GM19372 (cell line): ENCODE measurements at regions not wholly inside any gene's neighbourhood (a gene's known extent, or its start where the extent isn't known, plus 50 kb on each side); places are given as distances from the start of the nearest gene placed in this dataset.
"Not testable (repeated sequence)": the region's sequence is repeated elsewhere in the genome, so short reads cannot be mapped to it uniquely, and the experiment has no call there.

Experiments
- ATAC-seq: cut with Tn5 transposase; IDR thresholded peaks from one replicate; pipeline ENCODE4 v1.9.1; 2021; ENCODE audit warnings: mild to moderate bottlenecking, low read depth, moderate library complexity; ENCODE audit not compliant: unreplicated experiment

DNA sequence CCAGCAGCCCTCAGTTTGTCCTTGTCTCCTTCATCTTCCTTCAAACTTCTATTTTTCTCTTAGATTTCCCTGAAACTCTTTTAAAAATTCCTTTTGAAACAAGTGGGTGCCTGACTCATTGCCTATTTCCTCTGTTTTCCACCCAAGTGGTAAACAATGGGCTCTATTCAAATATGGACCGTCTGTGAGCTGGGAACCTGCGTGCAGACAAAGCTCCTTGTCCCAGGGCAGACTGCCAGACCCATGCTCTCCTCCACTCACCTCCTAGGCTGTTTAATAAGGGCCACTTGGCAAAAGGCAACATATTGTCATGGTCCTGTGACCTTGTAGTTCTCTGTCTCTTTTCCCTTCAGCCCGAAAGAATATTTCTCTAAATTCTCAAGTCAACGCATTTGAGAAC is 332.7 kb upstream of the THBS1 start:
- ATAC-seq = no peak

DNA sequence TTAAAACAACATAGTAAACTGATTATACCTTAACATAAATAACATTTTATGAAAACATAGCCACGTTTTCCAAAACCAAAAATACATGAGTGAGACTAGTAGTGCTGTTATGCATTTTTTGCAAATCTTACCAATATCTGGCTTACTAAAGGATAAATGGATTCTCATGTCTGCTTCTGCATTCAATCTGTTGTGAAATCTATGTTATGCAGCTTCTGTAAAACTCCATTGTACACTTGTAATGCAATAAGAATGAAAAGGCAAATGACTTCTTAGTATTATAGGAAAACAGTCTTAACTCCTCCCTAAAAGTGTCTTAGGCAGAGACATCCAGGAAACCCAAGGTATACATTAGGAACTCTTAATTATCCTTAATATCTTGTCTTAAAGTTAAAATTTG is 330.9 kb upstream of the THBS1 start:
- no peak for ATAC-seq

DNA sequence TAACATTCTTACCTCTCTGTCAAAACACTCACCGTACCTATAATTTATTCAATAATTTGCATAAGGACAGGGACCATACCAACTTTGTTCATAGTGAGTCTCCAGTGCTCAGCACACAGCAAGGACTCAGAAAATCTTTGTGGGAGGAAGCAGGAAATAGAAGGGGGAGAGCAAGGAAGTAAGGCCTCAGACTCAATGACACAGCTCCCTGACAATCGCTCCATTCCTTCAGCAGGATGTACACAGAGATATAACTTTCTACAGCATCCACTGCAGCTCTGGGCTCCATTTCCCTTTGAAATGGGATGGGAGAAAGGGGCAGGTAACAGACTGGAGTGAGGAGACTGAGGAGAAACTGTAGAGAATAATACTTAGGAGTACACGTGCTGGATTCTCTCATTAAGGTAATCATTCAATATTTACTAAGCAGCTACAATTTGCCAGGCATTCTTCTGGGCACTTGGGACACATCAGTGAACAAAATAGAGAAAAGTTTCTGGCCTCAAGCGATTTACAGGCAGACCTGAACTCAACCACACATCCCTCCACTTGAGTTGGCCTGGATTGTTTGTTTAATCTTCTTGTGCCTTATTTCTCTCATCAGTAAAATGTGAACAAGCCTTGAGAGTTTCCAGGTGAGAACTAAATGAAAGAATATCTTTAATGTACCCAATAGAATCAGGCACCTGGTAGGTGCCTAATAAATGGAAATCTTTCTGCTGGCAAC is 330.3 kb upstream of the THBS1 start:
- ATAC-seq = no peak

DNA sequence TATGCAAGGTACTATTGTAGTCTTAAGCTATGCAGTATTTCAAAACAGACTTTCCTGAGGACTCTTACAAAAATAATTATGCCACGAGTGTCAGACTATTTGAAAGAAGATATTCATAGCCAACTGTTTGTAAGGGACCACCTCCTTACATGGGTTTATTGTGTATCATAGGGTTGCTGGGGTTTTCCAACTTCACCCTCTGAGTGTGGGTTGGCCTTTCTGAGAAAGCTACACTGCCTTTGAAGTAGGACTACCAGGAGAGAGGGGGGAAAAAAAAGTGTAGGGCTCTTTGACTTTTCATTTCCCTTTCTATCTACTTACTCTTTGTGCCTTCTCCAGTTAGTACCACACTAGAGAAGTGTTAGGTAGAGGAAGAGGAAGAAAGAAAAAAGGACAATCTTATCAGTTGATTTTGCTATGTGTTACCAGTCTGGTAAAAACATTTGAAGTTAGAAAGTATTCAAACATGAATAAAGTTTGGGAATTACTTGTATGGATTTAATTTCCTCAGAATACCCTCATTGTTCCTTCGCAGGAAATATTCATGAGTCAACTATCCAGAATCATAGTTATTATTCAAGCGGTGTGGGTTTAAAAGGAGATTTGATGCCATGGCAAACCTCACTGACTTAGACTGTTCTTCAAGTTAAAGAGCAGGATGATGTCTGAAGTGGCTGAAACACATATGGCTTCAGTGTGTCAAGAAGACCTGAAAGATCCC is 329.3 kb upstream of the THBS1 start:
- ATAC-seq = no peak

DNA sequence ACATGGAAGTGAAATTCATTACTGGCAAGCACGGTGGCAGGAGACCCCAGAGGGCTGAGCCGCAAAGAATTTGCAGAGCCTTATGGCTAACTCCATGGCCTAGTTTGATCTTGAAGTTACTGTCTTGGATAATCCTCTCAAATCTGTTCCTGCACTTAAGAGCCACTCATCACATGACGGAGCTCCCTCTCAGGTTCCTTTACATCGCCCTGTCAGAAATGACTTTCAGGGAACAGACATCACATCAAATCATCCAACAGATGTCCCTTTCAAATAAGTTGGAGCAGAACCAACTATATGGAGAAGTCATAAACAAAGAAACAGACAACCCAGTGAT is 328.8 kb upstream of the THBS1 start:
- ATAC-seq = no peak

DNA sequence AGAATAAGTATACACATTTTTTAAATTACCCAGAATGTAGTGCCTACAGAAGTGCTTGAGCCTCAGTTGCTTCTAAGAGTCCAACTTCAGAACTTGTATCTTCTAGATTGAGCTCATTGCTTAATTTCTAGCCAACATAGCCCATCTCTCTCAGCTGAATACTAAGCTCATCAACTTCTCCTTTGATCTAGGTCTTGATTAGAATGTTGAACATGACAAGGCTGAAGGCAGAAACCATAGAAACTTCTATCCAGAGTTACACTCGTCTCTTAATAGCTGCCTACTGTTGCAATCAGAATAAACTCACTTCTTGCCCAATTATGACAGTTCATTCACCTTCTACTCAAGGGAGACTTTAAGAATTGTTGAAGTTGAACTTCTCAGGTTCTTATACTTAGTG is 327.3 kb upstream of the THBS1 start:
- ATAC-seq = no peak

DNA sequence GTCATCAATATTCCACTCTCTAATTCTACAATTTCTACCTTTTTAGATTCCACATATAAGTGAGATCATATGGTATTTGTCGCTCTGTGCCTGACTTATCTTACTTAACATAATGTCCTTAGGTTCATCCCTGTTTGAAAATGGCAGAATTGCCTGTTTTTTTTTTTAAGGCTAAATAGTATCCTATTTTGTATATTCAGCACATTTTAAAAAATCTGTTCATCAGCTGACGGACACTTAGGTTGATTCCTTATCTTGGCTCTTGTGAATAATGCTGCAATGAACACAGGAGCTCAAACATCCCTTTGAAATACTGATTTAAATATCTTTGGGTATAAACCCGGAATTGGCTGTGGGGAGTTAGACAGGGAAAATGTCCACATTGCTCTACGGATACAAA is 326.7 kb upstream of the THBS1 start:
- no peak for ATAC-seq

DNA sequence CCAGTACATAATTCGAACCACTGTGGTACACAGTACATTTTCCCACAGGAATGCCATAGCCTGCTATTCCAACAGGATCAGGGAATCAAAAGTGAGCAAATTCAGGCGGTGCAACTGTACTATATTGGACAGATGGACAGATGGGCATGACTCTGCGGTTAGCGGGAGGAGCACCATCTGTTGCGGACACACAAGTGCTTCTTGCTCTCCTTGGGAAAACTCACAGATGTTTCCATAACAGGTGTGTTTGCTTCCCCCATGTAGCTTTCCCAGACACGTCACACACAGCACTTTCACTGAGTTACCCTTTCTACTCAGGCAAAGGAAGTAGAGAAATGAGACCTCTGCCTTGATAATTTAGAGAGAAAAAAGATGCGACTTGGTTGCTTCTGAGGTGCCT is 325.1 kb upstream of the THBS1 start:
- no peak for ATAC-seq

DNA sequence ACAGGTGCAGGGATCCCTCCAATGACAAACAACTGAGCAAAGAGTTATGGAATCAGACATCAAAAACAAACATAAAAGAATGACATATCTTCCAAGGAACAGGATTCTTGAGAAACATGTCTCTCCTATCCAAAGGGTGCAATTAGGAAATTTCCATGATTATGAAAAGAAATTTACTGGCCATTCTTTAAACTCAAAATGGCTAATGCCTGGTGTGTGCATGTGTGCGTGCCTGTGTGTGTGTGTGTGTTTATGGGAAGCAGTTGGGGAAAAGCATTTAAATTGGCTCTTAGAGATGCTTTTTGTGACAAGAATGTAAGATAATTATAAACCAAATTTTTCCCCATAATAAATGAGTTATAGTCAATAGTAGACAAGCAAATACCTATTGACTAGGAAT is 320.5 kb upstream of the THBS1 start:
- ATAC-seq = no peak

DNA sequence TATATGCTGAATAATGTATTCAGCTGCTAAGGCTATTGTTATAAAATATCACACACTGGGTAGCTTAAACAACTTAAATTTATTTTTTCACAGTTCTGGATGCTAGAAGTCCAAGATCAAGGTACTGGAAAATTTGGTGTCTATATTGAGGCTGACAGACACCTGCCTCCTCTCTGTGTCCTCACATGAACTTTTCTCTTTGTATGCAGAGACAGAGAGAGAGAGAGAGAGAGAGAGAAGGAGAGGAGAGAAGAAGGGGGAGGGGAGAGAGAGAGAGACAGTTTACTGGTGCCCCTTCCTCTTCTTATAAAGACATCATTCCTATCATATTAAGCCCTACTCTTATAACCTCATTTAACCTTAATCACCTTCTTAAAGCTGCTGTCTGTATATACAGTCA is 320.1 kb upstream of the THBS1 start:
- ATAC-seq = no peak

DNA sequence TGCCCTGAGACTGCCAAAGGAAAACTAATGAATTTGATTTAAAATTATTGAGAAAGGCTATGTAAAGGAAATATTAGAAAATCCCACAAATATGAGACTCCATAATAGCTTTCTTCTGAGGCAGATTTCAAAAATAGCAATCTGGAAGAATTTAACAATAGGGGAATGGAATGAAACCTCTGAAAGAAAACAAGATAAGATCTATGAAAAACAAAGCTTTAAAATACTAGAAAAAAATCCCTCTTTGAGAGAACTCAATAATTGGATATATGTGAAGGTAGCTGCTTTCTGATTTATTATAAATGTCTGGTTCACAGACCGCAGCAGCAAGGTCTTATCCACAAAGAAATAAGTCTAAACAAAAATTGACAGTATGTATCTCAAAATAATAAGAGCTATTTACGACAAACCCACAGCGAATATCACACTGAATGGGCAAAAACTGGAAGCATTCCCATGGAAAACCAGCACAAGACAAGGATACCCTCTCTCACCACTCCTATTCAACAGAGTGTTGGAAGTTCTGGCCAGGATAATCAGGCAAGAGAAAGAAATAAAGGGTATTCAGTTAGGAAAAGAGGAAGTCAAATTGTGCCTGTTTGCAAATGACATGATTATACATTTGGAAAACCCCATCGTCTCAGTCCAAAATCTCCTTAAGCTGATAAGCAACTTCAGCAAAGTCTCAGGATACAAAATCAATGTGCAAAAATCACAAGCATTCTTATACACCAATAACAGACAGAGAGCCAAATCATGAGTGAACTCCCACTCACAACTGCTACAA is 319.3 kb upstream of the THBS1 start:
- not testable (repeated sequence) for ATAC-seq

DNA sequence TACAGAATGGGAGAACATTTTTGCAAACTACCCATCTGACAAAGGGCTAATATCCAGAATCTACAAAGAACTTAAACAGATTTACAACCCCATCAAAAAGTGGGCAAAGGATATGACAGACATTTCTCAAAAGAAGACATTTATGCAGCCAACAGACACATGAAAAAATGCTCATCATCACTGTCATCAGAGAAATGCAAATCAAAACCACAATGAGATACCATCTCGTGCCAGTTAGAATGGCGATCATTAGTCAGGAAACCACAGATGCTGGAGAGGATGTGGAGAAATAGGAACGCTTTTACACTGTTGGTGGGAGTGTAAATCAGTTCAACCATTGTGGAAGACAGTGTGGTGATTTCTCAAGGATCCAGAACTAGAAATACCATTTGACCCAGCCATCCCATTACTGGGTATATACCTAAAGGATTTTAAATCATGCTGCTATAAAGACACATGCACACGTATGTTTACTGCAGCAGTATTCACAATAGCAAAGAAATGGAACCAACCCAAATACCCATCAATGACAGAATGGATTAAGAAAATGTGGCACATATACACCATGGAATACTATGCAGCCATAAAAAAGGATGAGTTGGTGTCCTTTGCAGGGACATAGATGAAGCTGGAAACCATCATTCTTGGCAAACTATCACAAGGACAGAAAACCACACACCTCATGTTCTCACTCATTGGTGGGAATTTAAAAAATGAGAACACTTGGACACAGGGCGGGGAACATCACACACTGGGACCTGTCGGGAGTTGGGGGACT is 317.7 kb upstream of the THBS1 start:
- ATAC-seq = not testable (repeated sequence)

DNA sequence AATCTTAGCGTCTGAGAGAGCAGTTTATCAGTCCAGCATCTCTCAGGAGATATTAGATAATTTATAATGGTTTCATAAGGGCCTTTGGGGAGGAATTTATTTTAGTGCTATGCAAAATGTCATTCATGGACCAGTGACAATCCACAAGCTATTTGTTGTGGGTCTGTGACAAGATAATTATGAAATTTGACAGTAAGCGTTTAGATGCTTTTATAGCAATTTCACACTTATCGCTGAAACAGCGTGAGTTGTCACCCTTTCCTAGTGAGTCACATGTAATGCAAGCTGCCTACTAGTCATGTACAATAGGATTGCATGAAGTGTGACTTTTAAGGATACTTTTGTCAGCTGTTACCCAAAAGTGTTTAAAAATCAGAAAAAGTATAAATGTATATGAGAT is 315.6 kb upstream of the THBS1 start:
- ATAC-seq = no peak

DNA sequence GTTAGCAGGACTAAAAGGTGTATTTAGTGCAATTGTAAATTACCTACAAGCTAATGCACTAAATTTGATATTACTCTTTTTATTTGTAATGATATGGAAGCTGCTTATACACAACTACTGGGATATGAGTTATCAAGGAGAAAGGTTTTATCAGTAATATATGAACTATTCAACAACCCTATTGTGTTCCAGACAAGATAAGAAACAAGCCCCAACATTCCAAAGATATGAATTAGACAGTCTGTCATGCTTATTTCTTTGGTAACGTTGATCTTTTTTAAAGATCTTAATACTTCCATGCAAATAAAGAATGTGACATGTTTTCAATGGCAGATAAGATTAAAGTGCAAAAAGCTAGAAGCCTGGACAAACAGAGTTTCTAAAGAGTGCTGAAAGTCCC is 314.0 kb upstream of the THBS1 start:
- ATAC-seq = no peak

DNA sequence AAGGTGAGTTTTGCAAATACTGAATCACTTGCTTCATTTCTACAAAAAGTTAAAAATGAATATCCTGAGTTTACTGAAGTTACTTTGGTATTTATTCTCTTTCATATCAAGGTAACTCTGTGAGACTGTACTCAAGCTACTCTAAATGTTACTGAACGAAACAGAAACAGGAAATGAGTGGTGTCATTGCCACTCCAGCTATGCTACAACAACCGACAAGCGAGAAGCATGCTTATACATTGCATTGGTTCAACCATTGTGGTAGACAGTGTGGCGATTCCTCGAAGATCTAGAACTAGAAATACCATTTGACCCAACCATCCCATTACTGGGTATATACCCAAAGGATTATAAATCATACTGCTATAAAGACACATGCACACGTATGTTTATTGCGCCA is 313.2 kb upstream of the THBS1 start:
- no peak for ATAC-seq

DNA sequence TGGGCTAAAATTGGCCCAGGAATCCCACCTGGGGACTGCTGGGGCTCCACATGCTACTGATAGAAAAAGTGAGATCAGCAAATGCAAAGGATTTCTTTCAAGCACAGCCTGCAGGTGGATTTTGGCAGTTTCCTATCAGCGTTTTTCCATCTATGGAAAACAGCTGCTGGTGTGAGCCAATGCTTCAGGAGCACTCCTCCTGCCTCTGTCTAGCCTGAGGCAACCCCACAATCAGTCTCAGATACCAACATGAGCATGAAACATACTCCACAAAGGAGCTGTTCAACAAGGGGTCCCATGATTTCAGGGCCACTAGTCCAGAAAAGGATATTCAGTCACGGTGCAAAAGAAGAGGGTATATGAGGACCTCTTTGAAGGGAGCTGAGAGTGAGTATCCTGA is 311.5 kb upstream of the THBS1 start:
- no peak for ATAC-seq

DNA sequence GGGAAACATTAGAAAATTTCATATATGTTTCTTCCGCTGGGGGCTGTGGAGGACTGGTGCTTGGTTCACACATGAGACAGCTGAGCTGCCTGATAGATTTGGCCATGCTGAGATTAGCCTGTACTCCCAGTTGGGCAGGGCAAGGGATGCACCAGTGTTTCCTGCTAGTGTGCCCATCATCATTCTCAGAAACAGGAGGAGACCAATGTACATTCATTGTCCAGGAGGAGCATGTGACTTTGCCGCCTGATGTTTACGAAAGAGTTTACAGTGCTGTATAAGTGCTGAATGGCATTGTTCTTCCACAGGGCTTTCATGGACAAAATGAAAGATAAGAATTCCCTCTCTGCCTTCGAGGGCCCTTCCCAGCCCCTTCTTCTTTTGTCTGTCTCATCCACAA is 311.1 kb upstream of the THBS1 start:
- no peak for ATAC-seq

DNA sequence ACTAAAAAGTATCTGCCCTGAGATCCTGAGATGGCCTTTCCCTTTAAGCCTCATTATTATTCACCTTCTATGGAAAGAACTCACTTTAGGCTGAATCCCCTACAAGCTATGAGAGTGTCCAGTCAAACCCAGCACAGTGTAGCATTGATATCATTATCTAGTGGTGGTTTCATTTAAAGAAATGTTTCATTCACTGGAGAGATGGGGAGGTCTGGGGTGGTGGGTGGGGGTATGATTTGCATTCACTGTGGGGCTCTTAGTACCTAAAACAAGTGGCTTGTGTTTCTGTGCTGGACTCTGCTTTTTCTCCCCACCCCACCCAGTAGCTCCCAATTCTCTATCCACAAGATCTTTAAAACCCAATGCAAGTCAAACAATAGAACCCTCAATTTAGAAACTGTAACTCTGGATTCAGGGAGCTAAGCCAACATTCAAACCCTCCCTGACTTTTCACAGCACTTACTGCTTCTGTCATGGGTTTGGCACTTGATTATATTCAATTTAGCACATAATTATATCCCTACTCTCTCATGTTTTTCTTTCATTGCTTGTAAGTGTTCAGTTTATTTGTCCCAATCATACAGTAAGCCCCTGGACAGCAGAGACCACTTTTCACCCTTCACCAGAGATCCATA is 310.5 kb upstream of the THBS1 start:
- ATAC-seq = no peak

DNA sequence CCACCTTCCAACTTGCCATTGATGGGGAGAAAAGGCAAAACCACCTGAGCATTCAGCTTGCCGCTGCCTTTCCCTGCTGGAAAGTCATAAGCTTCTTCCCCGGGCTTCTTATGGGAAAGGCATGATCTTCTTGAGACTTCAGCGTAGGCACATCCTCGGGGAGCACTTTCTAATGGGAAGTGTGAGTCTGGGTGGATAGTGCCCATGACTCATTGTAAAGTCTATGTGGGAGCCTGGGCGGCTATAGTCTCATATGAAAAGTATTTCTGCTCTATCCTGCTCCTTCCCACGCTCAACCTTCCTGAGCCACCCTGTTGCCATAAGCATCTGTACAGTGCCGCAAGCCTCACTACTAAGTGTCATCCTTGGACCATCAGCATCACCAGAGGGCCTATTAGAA is 309.9 kb upstream of the THBS1 start:
- ATAC-seq = no peak

DNA sequence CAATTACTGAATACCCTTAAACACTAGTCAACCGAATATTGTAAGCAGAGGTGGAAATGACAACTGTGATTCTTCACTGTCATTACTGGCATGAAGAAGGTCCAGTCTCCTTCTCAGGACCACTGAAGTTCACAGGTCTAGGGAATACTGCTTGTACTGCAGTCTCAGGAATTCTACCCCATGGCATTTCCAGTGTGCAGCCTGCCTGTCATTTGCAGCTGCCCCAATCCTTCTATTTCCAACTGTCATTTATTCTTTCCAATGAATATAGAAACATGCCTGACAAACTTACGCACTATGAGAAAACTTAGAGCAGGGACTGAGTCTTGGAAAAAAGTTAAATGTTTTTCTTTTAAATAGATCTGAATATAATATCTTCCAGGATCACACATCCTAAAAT is 308.0 kb upstream of the THBS1 start:
- no peak for ATAC-seq
